SK-N-SH treated with all-trans-retinoic acid at 6 μM for 48 hours (cell line): ENCODE measurements at regions not wholly inside any gene's neighbourhood (a gene's known extent, or its start where the extent isn't known, plus 50 kb on each side); places are given as distances from the start of the nearest gene placed in this dataset.

ENCODE experiments used
- ATAC-seq: fragments of 200-7000 bp; cut with Tn5 transposase; 3 replicates; pipeline ENCODE4 v1.9.1; 2020; ENCODE audit warnings: mild to moderate bottlenecking, moderate library complexity
- ARNTL ChIP-seq: fragments of 450-650 bp; formaldehyde crosslinking; IDR thresholded peaks from 2 replicates; pipeline ENCODE4 v1.5.0; 2020; ENCODE audit warnings: low read depth, mild to moderate bottlenecking, moderate library complexity, borderline replicate concordance
- BACH2 ChIP-seq: fragments of 250-450 bp; sonication (Bioruptor Pico); IDR thresholded peaks from 2 replicates; pipeline ENCODE4 v1.9.0; 2021; ENCODE audit warnings: mild to moderate bottlenecking, borderline replicate concordance
- CSDC2 ChIP-seq: fragments of 250-450 bp; sonication (Bioruptor Pico); IDR thresholded peaks from 2 replicates; pipeline ENCODE4 v1.5.0; 2020; ENCODE audit warnings: mild to moderate bottlenecking, moderate library complexity
- ESRRG ChIP-seq: fragments of 250-450 bp; sonication (Bioruptor Pico); IDR thresholded peaks from 2 replicates; pipeline ENCODE4 v1.6.1; 2021; ENCODE audit warnings: mild to moderate bottlenecking
- GLIS3 ChIP-seq: fragments of 250-450 bp; sonication (Bioruptor Pico); IDR thresholded peaks from 2 replicates; pipeline ENCODE4 v1.5.0; 2020; ENCODE audit warnings: mild to moderate bottlenecking, moderate library complexity
- ISL1 ChIP-seq: fragments of 250-450 bp; sonication (Bioruptor Pico); IDR thresholded peaks from 2 replicates; pipeline ENCODE4 v2.1.2; 2022; ENCODE audit warnings: mild to moderate bottlenecking, moderate library complexity
- OSR1 ChIP-seq: fragments of 250-450 bp; sonication (Bioruptor Pico); IDR thresholded peaks from 2 replicates; pipeline ENCODE4 v1.8.0; 2022; ENCODE audit warnings: moderate library complexity, mild to moderate bottlenecking, inconsistent platforms
- PATZ1 ChIP-seq: fragments of 250-450 bp; sonication (Bioruptor Pico); IDR thresholded peaks from 2 replicates; pipeline ENCODE4 v1.8.0; 2020; ENCODE audit warnings: mild to moderate bottlenecking, moderate library complexity, borderline replicate concordance
- PPARA ChIP-seq: fragments of 250-450 bp; sonication (Bioruptor Pico); IDR thresholded peaks from 2 replicates; pipeline ENCODE4 v1.5.0; 2020; ENCODE audit warnings: mild to moderate bottlenecking, borderline replicate concordance
- RARB ChIP-seq: fragments of 250-450 bp; sonication (Bioruptor Pico); IDR thresholded peaks from 2 replicates; pipeline ENCODE4 v1.8.0; 2021; ENCODE audit warnings: mild to moderate bottlenecking, moderate library complexity
- SNAI2 ChIP-seq: fragments of 250-450 bp; sonication (Bioruptor Pico); IDR thresholded peaks from 2 replicates; pipeline ENCODE4 v1.5.0; 2020; ENCODE audit warnings: mild to moderate bottlenecking, moderate library complexity
- TCF4 ChIP-seq: fragments of 250-450 bp; sonication (Bioruptor Pico); IDR thresholded peaks from 2 replicates; pipeline ENCODE4 v1.8.0; 2021; ENCODE audit warnings: mild to moderate bottlenecking, moderate library complexity, borderline replicate concordance
- TOX ChIP-seq: fragments of 250-450 bp; sonication (Bioruptor Pico); IDR thresholded peaks from 2 replicates; pipeline ENCODE4 v1.8.0; 2021; ENCODE audit warnings: mild to moderate bottlenecking, moderate library complexity, borderline replicate concordance
- TSHZ2 ChIP-seq: fragments of 250-450 bp; sonication (Bioruptor Pico); IDR thresholded peaks from 2 replicates; pipeline ENCODE4 v1.5.0; 2020; ENCODE audit warnings: mild to moderate bottlenecking, moderate library complexity
- ZC3H10 ChIP-seq: fragments of 250-450 bp; sonication (Bioruptor Pico); IDR thresholded peaks from 2 replicates; pipeline ENCODE4 v1.5.1; 2021; ENCODE audit warnings: mild to moderate bottlenecking, moderate library complexity
- ZFP3 ChIP-seq: fragments of 250-450 bp; sonication (Bioruptor Pico); IDR thresholded peaks from 2 replicates; pipeline ENCODE4 v1.5.0; 2020; ENCODE audit warnings: mild to moderate bottlenecking, moderate library complexity
- ZFP30 ChIP-seq: fragments of 450-650 bp; formaldehyde crosslinking; IDR thresholded peaks from 2 replicates; pipeline ENCODE4 v1.5.0; 2022; ENCODE audit warnings: mild to moderate bottlenecking, moderate library complexity
- ZNF565 ChIP-seq: fragments of 450-650 bp; formaldehyde crosslinking; conservative IDR thresholded peaks from 2 replicates; pipeline ENCODE4 v1.5.0; 2020; ENCODE audit warnings: low read depth, mild to moderate bottlenecking, moderate library complexity
- ZNF70 ChIP-seq: fragments of 450-650 bp; formaldehyde crosslinking; IDR thresholded peaks from 2 replicates; pipeline ENCODE4 v1.5.0; 2020; ENCODE audit warnings: mild to moderate bottlenecking, moderate library complexity
- TF ChIP-seq, protein P1 (sequence below): fragments of 250-450 bp; sonication (Bioruptor Pico); IDR thresholded peaks from 2 replicates; pipeline ENCODE4 v1.5.1; 2021; ENCODE audit warnings: mild to moderate bottlenecking, moderate library complexity
- TF ChIP-seq, protein P2 (sequence below): fragments of 250-450 bp; sonication (Bioruptor Pico); IDR thresholded peaks from 2 replicates; pipeline ENCODE4 v1.5.1; 2020; ENCODE audit warnings: low read depth, mild to moderate bottlenecking, moderate library complexity

DNA sequence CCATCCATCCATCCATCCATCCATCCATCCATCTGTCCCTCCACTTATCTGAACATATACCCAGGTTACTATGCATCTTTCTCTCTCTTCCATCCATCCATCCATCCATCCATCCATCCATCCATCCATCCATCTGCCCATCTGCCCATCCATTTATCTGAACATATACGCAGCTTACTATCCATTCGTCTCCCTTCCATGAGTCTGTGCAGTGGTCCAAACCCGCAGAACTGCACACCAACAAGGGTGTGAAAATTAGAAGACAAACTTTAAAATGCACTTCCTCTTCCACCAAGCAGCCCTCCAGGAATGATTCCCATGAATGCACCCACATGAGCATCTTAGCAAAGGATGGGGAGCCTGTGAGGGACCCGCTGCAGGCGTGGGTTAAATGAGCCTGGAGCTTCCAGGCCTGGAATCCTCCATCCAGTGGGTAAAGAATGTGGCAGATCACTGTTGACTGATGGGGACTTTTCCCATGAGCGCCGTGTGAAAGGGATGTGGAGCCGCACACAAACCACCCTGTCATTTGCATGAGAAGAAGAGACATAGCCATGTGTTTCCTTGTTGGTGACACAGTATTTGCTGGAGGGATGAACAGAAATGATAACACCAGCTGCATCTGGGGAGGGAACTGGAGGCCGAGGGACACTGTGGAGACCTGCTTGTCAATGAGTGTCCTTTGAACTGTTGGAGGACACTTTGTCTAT, 376.6 kb downstream of the ADGRD1 start:
- ATAC-seq: no peak
- TF ChIP-seq ZFP30 (no peak), SNAI2 (CRISPR knock-in tag) (no peak), ZC3H10 (CRISPR knock-in tag) (no peak), OSR1 (no peak), TCF4 (no peak), ESRRG (no peak), GLIS3 (no peak), BACH2 (CRISPR knock-in tag) (no peak), PATZ1 (CRISPR knock-in tag) (no peak), CSDC2 (CRISPR knock-in tag) (no peak), PPARA (CRISPR knock-in tag) (no peak), TSHZ2 (no peak), TOX (no peak), ZNF565 (CRISPR knock-in tag) (no peak), ISL1 (CRISPR knock-in tag) (no peak), ZFP3 (no peak), RARB (CRISPR knock-in tag) (no peak)
- TF ChIP-seq, protein P1, sequence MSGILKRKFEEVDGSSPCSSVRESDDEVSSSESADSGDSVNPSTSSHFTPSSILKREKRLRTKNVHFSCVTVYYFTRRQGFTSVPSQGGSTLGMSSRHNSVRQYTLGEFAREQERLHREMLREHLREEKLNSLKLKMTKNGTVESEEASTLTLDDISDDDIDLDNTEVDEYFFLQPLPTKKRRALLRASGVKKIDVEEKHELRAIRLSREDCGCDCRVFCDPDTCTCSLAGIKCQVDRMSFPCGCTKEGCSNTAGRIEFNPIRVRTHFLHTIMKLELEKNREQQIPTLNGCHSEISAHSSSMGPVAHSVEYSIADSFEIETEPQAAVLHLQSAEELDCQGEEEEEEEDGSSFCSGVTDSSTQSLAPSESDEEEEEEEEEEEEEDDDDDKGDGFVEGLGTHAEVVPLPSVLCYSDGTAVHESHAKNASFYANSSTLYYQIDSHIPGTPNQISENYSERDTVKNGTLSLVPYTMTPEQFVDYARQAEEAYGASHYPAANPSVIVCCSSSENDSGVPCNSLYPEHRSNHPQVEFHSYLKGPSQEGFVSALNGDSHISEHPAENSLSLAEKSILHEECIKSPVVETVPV (CRISPR knock-in tag): no peak

DNA sequence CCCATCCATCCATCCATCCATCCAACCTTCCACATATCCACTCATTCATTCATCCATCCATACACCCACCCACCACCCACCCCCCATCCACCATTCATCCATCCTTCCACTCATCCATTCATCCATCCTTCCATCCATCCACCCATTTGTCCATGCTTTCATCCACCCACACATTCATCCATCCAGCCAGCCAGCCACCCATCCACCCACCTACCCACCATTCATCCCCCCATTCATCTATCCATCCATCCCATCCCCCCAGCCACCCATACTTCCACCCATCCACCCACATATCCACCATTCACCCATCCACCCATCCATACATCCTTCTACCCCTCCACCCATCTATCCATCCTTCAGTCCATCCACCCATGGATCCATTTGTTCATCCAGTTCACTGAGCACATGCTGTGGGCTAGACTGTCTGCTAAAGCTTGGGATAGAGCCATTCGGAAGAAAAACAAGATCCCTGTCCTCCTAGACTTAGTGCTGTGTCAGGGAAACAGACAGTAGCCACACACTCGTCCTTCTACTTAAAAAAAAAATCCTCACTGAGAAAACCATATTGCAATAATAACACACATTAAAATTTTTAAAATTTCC, 377.5 kb downstream of the ADGRD1 start:
- TF ChIP-seq ARNTL (CRISPR knock-in tag): no peak
- no peak for TF ChIP-seq PATZ1 (CRISPR knock-in tag)
- TF ChIP-seq ZNF565 (CRISPR knock-in tag): no peak
- TF ChIP-seq, protein P1 (CRISPR knock-in tag): no peak
- no peak for TF ChIP-seq ZC3H10 (CRISPR knock-in tag)
- TF ChIP-seq, protein P2, sequence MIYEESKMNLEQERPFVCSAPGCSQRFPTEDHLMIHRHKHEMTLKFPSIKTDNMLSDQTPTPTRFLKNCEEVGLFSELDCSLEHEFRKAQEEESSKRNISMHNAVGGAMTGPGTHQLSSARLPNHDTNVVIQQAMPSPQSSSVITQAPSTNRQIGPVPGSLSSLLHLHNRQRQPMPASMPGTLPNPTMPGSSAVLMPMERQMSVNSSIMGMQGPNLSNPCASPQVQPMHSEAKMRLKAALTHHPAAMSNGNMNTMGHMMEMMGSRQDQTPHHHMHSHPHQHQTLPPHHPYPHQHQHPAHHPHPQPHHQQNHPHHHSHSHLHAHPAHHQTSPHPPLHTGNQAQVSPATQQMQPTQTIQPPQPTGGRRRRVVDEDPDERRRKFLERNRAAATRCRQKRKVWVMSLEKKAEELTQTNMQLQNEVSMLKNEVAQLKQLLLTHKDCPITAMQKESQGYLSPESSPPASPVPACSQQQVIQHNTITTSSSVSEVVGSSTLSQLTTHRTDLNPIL: no peak
- TF ChIP-seq CSDC2 (CRISPR knock-in tag): no peak
- TF ChIP-seq OSR1: no peak
- no peak for TF ChIP-seq ZNF70 (CRISPR knock-in tag)
- no peak for ATAC-seq
